GM21390 (cell line): ENCODE measurements at regions not wholly inside any gene's neighbourhood (a gene's known extent, or its start where the extent isn't known, plus 50 kb on each side); places are given as distances from the start of the nearest gene placed in this dataset.

ENCODE experiments used
- ATAC-seq: cut with Tn5 transposase; IDR thresholded peaks from one replicate; pipeline ENCODE4 v1.9.1; 2021; ENCODE audit not compliant: unreplicated experiment

- ATAC-seq = no peak
Measured at GRCh38 chr4:180566492-180566891, 1676.7 kb upstream of the TENM3 start.

- no peak for ATAC-seq
Measured at GRCh38 chr4:180567080-180567479, 1676.1 kb upstream of the TENM3 start.

- no peak for ATAC-seq
Measured at GRCh38 chr4:180571516-180572055, 1671.6 kb upstream of the TENM3 start.

- ATAC-seq = no peak
Measured at GRCh38 chr4:180578175-180578574, 1665.0 kb upstream of the TENM3 start.

GRCh38 chr4:180581061-180581460 lies 1662.1 kb upstream of the TENM3 start:
- no peak for ATAC-seq

- no peak for ATAC-seq
Measured at GRCh38 chr4:180587379-180587778, 1655.8 kb upstream of the TENM3 start.

GRCh38 chr4:180589575-180589974 lies 1653.6 kb upstream of the TENM3 start:
- no peak for ATAC-seq

GRCh38 chr4:180596888-180597483 lies 1646.2 kb upstream of the TENM3 start:
- ATAC-seq = no peak

GRCh38 chr4:180598281-180598680 lies 1644.9 kb upstream of the TENM3 start:
- no peak for ATAC-seq

- no peak for ATAC-seq
Measured at GRCh38 chr4:180603791-180604190, 1639.4 kb upstream of the TENM3 start.

- no peak for ATAC-seq
Measured at GRCh38 chr4:180610324-180610723, 1632.9 kb upstream of the TENM3 start.

GRCh38 chr4:180615746-180616145 lies 1627.5 kb upstream of the TENM3 start:
- ATAC-seq = no peak

GRCh38 chr4:180617196-180617595 lies 1626.0 kb upstream of the TENM3 start:
- ATAC-seq = no peak

GRCh38 chr4:180618396-180618795 lies 1624.8 kb upstream of the TENM3 start:
- ATAC-seq = no peak

- ATAC-seq = no peak
Measured at GRCh38 chr4:180619440-180619839, 1623.8 kb upstream of the TENM3 start.

- ATAC-seq = no peak
Measured at GRCh38 chr4:180622254-180622653, 1620.9 kb upstream of the TENM3 start.

GRCh38 chr4:180625653-180626052 lies 1617.5 kb upstream of the TENM3 start:
- no peak for ATAC-seq

GRCh38 chr4:180630012-180630665 lies 1613.1 kb upstream of the TENM3 start:
- ATAC-seq = no peak

GRCh38 chr4:180634306-180634705 lies 1608.9 kb upstream of the TENM3 start:
- no peak for ATAC-seq

GRCh38 chr4:180635281-180635680 lies 1607.9 kb upstream of the TENM3 start:
- ATAC-seq = no peak

GRCh38 chr4:180636696-180637404 lies 1606.4 kb upstream of the TENM3 start:
- no peak for ATAC-seq

GRCh38 chr4:180637616-180638015 lies 1605.6 kb upstream of the TENM3 start:
- no peak for ATAC-seq
